Kidney (tissue), 13 donors: ENCODE measurements at regions not wholly inside any gene's neighbourhood (a gene's known extent, or its start where the extent isn't known, plus 50 kb on each side); places are given as distances from the start of the nearest gene placed in this dataset.
A peak's percentile ranks its signal among the peaks of the same experiment; 100 is the strongest.

Source experiments
- DNase-seq, 5 donors: peaks; one replicate each; pipeline ENCODE4 v3.0.0-alpha.2; 2013 to 2020
- FAIRE-seq: peaks from 2 replicates; lab custom pipeline; 2012; peaks lifted over from hg19 to GRCh38; lab: Jason Lieb, UNC
- H3K27ac ChIP-seq, 2 donors: one replicate each; pipeline ENCODE4 v1.7.0; 2013; ENCODE audit warnings: low read depth in 2 of 2, low read length in 2 of 2, inconsistent platforms in 1 of 2
- H3K27me3 ChIP-seq: one replicate; pipeline ENCODE4 v1.7.1; 2013; ENCODE audit warnings: low read length, inconsistent platforms; ENCODE audit not compliant: control insufficient read depth, insufficient read depth
- H3K36me3 ChIP-seq, 3 donors: one replicate each; pipeline versions ENCODE4 v1.7.0 to v1.7.1; 2013; ENCODE audit warnings: low read length in 3 of 3, control low read depth in 1 of 3, inconsistent platforms in 1 of 3; ENCODE audit not compliant: insufficient read depth in 3 of 3, control insufficient read depth in 2 of 3
- H3K4me1 ChIP-seq, 3 donors: one replicate each; pipeline versions ENCODE4 v1.7.0 to v1.7.1; 2013; ENCODE audit warnings: low read length in 3 of 3, inconsistent platforms in 1 of 3, low read depth in 1 of 3; ENCODE audit not compliant: control insufficient read depth in 2 of 3, insufficient read depth in 2 of 3
- H3K4me3 ChIP-seq, 3 donors: one replicate each; pipeline versions ENCODE4 v1.7.0 to v1.8.1; 2013; ENCODE audit warnings: low read length in 3 of 3, control low read depth in 1 of 3, inconsistent platforms in 1 of 3
- H3K9ac ChIP-seq, 3 donors: one replicate each; pipeline versions ENCODE4 v1.7.0 to v1.7.1; 2013; ENCODE audit warnings: low read length in 3 of 3, control low read depth in 1 of 3, inconsistent platforms in 1 of 3
- H3K9me3 ChIP-seq, 3 donors: one replicate each; pipeline versions ENCODE4 v1.7.0 to v1.7.1; 2013; ENCODE audit warnings: low read length in 3 of 3, control low read depth in 1 of 3, inconsistent platforms in 1 of 3; ENCODE audit not compliant: control insufficient read depth in 2 of 3, insufficient read depth in 1 of 3
- intact Hi-C: fragments of 100-400 bp; cut with DNase I; formaldehyde crosslinking; loops from one replicate; pipeline ENCODE4 v1.11.1; 2022
- TF ChIP-seq, protein P1 (sequence below): IDR thresholded peaks from 3 replicates; pipeline ENCODE4 v1.5.1; 2012; ENCODE audit warnings: mild to moderate bottlenecking, moderate library complexity, borderline replicate concordance; ENCODE audit not compliant: insufficient read depth; ENCODE audit errors: extremely low read depth
- donor health status: control.
- donor health status: control.
- donor health status: control.
- donor health status: control.
- donor health status: control.
- donor health status: DM: yes; HTN: yes; CAD: no.
- donor health status: Normal renal cell carcinoma (clear cell type).

DNA sequence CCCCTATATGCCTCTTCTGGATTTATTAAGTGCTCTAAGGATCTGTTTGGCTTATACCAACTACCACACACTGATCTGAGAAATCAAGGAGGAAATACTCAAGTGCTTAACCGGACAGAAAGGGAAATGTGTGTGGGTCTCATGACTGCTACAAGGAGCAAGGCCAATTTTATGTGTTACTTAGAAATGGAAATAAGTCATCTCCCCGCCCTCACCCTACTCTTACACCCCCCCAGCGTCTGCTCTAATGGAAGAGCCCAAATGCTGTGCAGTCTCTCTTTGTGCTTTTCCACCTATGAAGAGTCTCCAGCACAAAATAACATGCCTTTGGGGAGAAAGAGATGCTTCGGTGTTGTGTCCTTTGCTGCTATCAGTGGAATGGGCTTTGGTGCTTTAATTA lies 428.8 kb upstream of the ARID1B start:
- FAIRE-seq = no peak
- H3K27me3 ChIP-seq = no peaks in the 10 kb centered on the region
- DNase-seq = no peak
- H3K9ac ChIP-seq = no peak overlapping the region
- H3K4me1 ChIP-seq = no peaks in the 10 kb centered on the region
- H3K36me3 ChIP-seq = no peaks in the 10 kb centered on the region
- no peaks in the 10 kb centered on the region for H3K9me3 ChIP-seq
- intact Hi-C loops = no loop called here
- H3K4me3 ChIP-seq = no peak overlapping the region
- H3K27ac ChIP-seq = no peak overlapping the region
- TF ChIP-seq, protein P1, sequence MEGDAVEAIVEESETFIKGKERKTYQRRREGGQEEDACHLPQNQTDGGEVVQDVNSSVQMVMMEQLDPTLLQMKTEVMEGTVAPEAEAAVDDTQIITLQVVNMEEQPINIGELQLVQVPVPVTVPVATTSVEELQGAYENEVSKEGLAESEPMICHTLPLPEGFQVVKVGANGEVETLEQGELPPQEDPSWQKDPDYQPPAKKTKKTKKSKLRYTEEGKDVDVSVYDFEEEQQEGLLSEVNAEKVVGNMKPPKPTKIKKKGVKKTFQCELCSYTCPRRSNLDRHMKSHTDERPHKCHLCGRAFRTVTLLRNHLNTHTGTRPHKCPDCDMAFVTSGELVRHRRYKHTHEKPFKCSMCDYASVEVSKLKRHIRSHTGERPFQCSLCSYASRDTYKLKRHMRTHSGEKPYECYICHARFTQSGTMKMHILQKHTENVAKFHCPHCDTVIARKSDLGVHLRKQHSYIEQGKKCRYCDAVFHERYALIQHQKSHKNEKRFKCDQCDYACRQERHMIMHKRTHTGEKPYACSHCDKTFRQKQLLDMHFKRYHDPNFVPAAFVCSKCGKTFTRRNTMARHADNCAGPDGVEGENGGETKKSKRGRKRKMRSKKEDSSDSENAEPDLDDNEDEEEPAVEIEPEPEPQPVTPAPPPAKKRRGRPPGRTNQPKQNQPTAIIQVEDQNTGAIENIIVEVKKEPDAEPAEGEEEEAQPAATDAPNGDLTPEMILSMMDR = no peak

DNA sequence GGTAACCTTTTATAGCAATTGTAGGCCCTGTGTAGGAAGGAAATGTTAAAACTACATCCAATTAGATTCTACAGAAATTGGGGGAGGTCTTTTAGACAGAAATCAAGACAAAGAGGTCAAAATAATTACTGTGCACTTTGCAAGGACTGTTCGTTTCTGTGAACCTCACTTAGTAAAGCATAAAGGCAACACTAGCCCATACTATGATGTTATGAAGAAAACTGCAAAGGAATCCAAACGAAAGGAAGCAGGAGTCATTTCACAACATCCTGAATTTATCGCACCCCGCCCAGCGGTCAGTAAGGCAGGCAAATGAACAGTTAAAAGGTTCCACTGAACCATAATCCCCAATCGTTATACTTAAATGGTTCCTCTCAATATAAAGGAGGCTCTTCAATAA lies 429.5 kb upstream of the ARID1B start:
- no peak for FAIRE-seq

DNA sequence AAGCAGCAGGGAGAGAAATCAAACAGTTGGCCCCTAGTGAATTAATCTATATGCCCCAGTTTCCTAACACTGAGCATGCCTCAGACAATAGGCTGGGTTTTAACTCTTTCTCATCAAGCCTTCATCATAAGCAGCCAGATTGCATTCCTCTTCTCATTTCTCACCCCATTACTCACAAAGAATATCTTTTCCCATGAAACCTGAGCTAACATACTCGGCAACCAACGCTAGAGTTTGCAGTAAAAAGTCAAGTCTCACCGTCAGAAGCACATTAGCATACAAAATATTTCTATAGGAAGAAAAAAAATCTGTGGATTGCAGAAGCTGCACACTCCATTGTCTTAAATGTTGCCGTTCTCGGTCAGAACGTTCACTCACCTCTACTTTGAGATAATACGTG lies 429.9 kb upstream of the ARID1B start:
- Histone ChIP-seq H3K9me3 (no peaks in the 10 kb centered on the region), H3K36me3 (no peaks in the 10 kb centered on the region), H3K9ac (no peak overlapping the region), H3K27me3 (no peaks in the 10 kb centered on the region), H3K4me3 (no peak overlapping the region), H3K27ac (no peak overlapping the region), H3K4me1 (no peaks in the 10 kb centered on the region)
- intact Hi-C loops = no loop called here
- DNase-seq = peak in 1 of 5 donors; percentile 41
- TF ChIP-seq, protein P1 = no peak
- no peak for FAIRE-seq

More for the DNA sequence above, 429.5 kb upstream of the ARID1B start:
- intact Hi-C loops = no loop called here
- H3K4me1 ChIP-seq = no peaks in the 10 kb centered on the region
- H3K9me3 ChIP-seq = no peaks in the 10 kb centered on the region
- no peaks in the 10 kb centered on the region for H3K36me3 ChIP-seq
- no peaks in the 10 kb centered on the region for H3K27me3 ChIP-seq
- no peak overlapping the region for H3K4me3 ChIP-seq
- DNase-seq = no peak
- no peak overlapping the region for H3K27ac ChIP-seq
- H3K9ac ChIP-seq = no peak overlapping the region
- TF ChIP-seq, protein P1 = no peak

DNA sequence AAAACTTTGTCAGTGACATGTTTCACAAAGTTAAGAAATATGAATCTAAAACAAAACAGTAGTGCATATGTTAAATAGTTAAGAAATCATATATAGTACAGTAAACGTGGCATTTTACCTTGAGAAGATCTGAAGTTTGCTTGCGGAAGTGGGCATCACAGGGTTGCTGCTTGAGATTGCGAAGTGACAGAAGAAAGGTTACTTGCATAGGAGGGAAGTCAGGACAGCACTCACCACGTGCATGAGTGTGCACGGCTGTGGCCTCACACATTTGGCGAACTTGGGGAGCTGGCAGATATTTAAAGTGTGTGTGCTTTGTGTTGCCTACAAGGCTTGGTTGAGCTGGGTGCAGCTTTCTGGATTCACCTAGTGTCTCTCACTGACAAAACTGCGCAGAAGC lies 431.5 kb upstream of the ARID1B start:
- H3K36me3 ChIP-seq = no peaks in the 10 kb centered on the region
- H3K4me1 ChIP-seq = no peaks in the 10 kb centered on the region
- TF ChIP-seq, protein P1 = no peak
- no peaks in the 10 kb centered on the region for H3K27me3 ChIP-seq
- FAIRE-seq (no peak), DNase-seq (no peak)
- H3K9ac ChIP-seq = no peak overlapping the region
- H3K9me3 ChIP-seq = no peaks in the 10 kb centered on the region
- no peak overlapping the region for H3K4me3 ChIP-seq
- no peak overlapping the region for H3K27ac ChIP-seq
- intact Hi-C loops = no loop called here
